ENCODE measurements at regions not wholly inside any gene's neighbourhood (a gene's known extent, or its start where the extent isn't known, plus 50 kb on each side); places are given as distances from the start of the nearest gene placed in this dataset.

- TF ChIP-seq POLR2A (IDR thresholded peaks at IDR 0.05; ENCODE audit: low read length): no peak
- no peak for TF ChIP-seq GATA1 (IDR thresholded peaks at IDR 0.05; ENCODE audit: low read depth, low read length)
Observed at GRCh38 chrX:78383594-78383993, 56.2 kb upstream of the CYSLTR1 start.

All from erythroblast (primary cell).